GM12891 (cell line): ENCODE measurements at regions not wholly inside any gene's neighbourhood (a gene's known extent, or its start where the extent isn't known, plus 50 kb on each side); places are given as distances from the start of the nearest gene placed in this dataset.

Experiments used
- POLR2A ChIP-seq: IDR thresholded peaks from 2 replicates; pipeline ENCODE4 v1.6.1; 2011; ENCODE audit warnings: low read depth, low read length, control low read depth
- POLR2AphosphoS5 ChIP-seq: IDR thresholded peaks from 2 replicates; pipeline ENCODE4 v1.6.1; 2011; ENCODE audit warnings: low read depth, low read length, control low read depth
- SPI1 ChIP-seq: IDR thresholded peaks from 2 replicates; pipeline ENCODE4 v1.6.1; 2011; ENCODE audit warnings: low read depth, low read length, control low read depth
- TAF1 ChIP-seq: IDR thresholded peaks from 2 replicates; pipeline ENCODE4 v1.6.1; 2011; ENCODE audit warnings: low read depth, low read length, control low read depth

DNA sequence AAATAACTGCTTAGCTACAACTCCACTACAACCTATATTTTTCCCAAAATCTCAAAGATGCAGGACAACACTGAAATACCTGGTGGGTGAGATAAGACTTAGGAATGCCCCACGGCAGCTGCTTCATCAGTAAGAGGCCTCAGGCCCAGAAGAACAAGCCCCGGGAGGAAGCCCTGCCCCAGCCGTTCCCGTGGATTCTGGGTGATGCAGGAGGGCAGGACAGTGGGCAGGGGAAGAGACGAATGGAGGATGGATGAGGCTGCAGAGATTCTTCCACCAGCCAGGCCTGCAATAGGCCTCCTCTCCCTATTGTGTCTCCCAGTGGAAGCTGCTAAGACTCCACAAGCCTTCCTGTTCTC lies 197.9 kb upstream of the HDAC4 start:
- no peak for TF ChIP-seq POLR2A
- no peak for TF ChIP-seq POLR2AphosphoS5
- TF ChIP-seq SPI1, result no peak
- no peak for TF ChIP-seq TAF1
